Heart right ventricle (tissue), 16 donors: ENCODE measurements at regions not wholly inside any gene's neighbourhood (a gene's known extent, or its start where the extent isn't known, plus 50 kb on each side); places are given as distances from the start of the nearest gene placed in this dataset.

ENCODE experiments used
- ATAC-seq, 8 donors: fragments of 200-7000 bp; cut with Tn5 transposase; one replicate each; pipeline ENCODE4 v1.9.1; 2020; ENCODE audit warnings: mild to moderate bottlenecking in 8 of 8, moderate library complexity in 8 of 8, moderate number of reproducible peaks in 1 of 8
- DNase-seq, 2 donors: peaks; one replicate each; pipeline ENCODE4 v3.0.0-alpha.2; 2020
- H3K27ac ChIP-seq, 10 donors: fragments of 200-600 bp; sonication (generic) in 2 of 10; one replicate each; pipeline versions ENCODE4 v1.5.0 to v1.8.0; 2020 to 2022; ENCODE audit warnings: mild to moderate bottlenecking in 3 of 10
- H3K27me3 ChIP-seq, 7 donors: fragments of 200-600 bp; one replicate each; pipeline ENCODE4 v1.8.0; 2021 to 2022; ENCODE audit warnings: mild to moderate bottlenecking in 2 of 7
- H3K36me3 ChIP-seq, 9 donors: fragments of 200-600 bp; sonication (generic) in 1 of 9; one replicate each; pipeline versions ENCODE4 v1.5.0 to v1.8.0; 2020 to 2022; ENCODE audit warnings: mild to moderate bottlenecking in 2 of 9
- H3K4me1 ChIP-seq, 9 donors: fragments of 200-600 bp; sonication (generic) in 1 of 9; one replicate each; pipeline versions ENCODE4 v1.5.0 to v1.8.0; 2020 to 2022; ENCODE audit warnings: mild to moderate bottlenecking in 4 of 9
- H3K4me3 ChIP-seq, 10 donors: fragments of 200-600 bp; sonication (generic) in 2 of 10; one replicate each; pipeline versions ENCODE4 v1.5.0 to v1.8.0; 2020 to 2022; ENCODE audit warnings: mild to moderate bottlenecking in 7 of 10, moderate library complexity in 2 of 10
- H3K9me3 ChIP-seq, 11 donors: fragments of 200-600 bp in 10 of 11; sonication (generic) in 2 of 11; one replicate each; pipeline versions ENCODE4 v1.5.0 to v1.8.0; 2013 to 2022; ENCODE audit warnings: mild to moderate bottlenecking in 2 of 11, control low read depth in 1 of 11, moderate library complexity in 1 of 11
- CTCF ChIP-seq, 9 donors: fragments of 200-600 bp; sonication (generic) in 2 of 9; IDR thresholded peaks; one replicate each; pipeline versions ENCODE4 v1.5.0 to v1.8.0; 2021 to 2022; ENCODE audit warnings: antibody characterized with exemption in 9 of 9, mild to moderate bottlenecking in 5 of 9, moderate library complexity in 1 of 9
- WGBS, 2 donors: extraction: QIAGEN DNeasy Blood & Tissue Kit; methylation state at CpG; one replicate each; pipeline ENCODE4 v1.1.7; 2013; ENCODE audit warnings: inconsistent platforms in 1 of 2; 5-methylcytosine and 5-hydroxymethylcytosine counted together
- intact Hi-C, 10 donors: fragments of 100-400 bp; cut with DNase I; formaldehyde crosslinking; loops; one replicate each; pipeline versions ENCODE4 v1.11.1 to v1.14.2; 2022
- donor health status: Arrhythmogenic right ventricular cardiomyopathy.
- donor health status: ischemic (EF 13 %, LVEDD 7.1; RV severe dilation, severe dysfunction).
- donor health status: healthy with polysubstance abuse.
- donor health status: DM: no; HTN: yes; CAD: no.
- donor health status: DM: no; HTN: no; CAD: no.
- donor health status: ischemic (EF 25% LVEDD 6.9; RV normal size, moderate dysfunction).
- donor health status: ischemic (EF 25% LVEDD 5.7; RV mildly dilated, moderate dysfunction).
- donor health status: healthy.
- donor health status: DM: yes; HTN: yes; CAD: no.
- donor health status: Ischemic cardiomyopathy.
- donor health status: ischemic (EF 35%, LVEDD 5.7; RV mildly dilated, moderate dysfunction).
- donor health status: nonischemic (EF 11% LVEDD 7.7; RV severe dilation, severe dysfunction).
- donor health status: DM: yes; HTN: yes; CAD: no.
- donor health status: PGD.
- donor health status: ischemic (EF 29% LVEDD 5.4; RV normal size, mild dysfunction).
- donor health status: nonischemic (EF 23%, LVEDD 6.1; RV moderate dilation, normal function).

- DNase-seq = no peak
- Histone ChIP-seq H3K4me3 (no peak overlapping the region), H3K4me1 (peaks cover 0 to 5% (median 0%) of the 10 kb centered on the region in 9 donors), H3K36me3 (no peaks in the 10 kb centered on the region), H3K9me3 (no peaks in the 10 kb centered on the region), H3K27ac (no peak overlapping the region), H3K27me3 (no peaks in the 10 kb centered on the region)
- no peak for TF ChIP-seq CTCF (IDR thresholded peaks at IDR 0.05)
- no peak for ATAC-seq
- 74 to 83% methylated on average over 4 of the region's 4 CpGs for WGBS, 2 donors
- intact Hi-C loops = no loop called here
Observed at GRCh38 chr12:24175929-24176328, 226.5 kb upstream of the SOX5 start.

- H3K27ac ChIP-seq = no peak overlapping the region
- TF ChIP-seq CTCF (IDR thresholded peaks at IDR 0.05) = no peak
- H3K9me3 ChIP-seq = no peaks in the 10 kb centered on the region
- 75 to 82% methylated on average over 2 of the region's 2 CpGs for WGBS, 2 donors
- H3K4me3 ChIP-seq = no peak overlapping the region
- no peaks in the 10 kb centered on the region for H3K27me3 ChIP-seq
- intact Hi-C loops = no loop called here
- peaks cover 0 to 5% (median 0%) of the 10 kb centered on the region in 9 donors for H3K4me1 ChIP-seq
- H3K36me3 ChIP-seq = no peaks in the 10 kb centered on the region
- no peak for ATAC-seq
- DNase-seq = no peak
Observed at GRCh38 chr12:24175284-24175683, 225.8 kb upstream of the SOX5 start.

DNA sequence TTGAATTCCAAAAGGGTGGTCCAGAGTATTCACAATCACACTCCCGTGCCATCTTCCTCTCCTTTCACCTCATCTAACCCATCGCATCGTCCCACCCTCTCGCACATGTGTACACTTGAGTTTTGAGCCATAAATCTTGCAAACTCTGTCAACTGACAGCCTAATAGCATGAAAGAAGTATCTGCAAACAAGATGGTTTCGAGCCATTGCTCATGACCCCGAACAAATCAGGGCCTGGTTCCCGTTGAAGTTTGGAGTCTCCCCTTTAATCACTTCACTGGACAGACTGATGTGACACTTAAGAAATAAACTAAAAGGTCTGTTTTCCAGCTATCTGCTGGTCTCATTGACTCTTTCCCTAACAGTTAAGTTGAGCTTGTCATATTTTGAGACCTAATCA is 223.6 kb upstream of the SOX5 start:
- ATAC-seq = no peak
- intact Hi-C loops = no loop called here
- Histone ChIP-seq H3K4me1 (peaks cover 0 to 5% (median 0%) of the 10 kb centered on the region in 9 donors), H3K27ac (no peak overlapping the region), H3K36me3 (no peaks in the 10 kb centered on the region), H3K4me3 (no peak overlapping the region), H3K9me3 (no peaks in the 10 kb centered on the region), H3K27me3 (no peaks in the 10 kb centered on the region)
- no peak for DNase-seq
- TF ChIP-seq CTCF (IDR thresholded peaks at IDR 0.05) = no peak
- 73 to 75% methylated on average over 7 of the region's 7 CpGs for WGBS, 2 donors

- peaks cover 0 to 5% (median 0%) of the 10 kb centered on the region in 9 donors for H3K4me1 ChIP-seq
- DNase-seq (no peak), ATAC-seq (no peak)
- no peak overlapping the region for H3K27ac ChIP-seq
- TF ChIP-seq CTCF (IDR thresholded peaks at IDR 0.05) = no peak
- H3K9me3 ChIP-seq = no peaks in the 10 kb centered on the region
- H3K36me3 ChIP-seq = no peaks in the 10 kb centered on the region
- intact Hi-C loops = no loop called here
- no peak overlapping the region for H3K4me3 ChIP-seq
- no peaks in the 10 kb centered on the region for H3K27me3 ChIP-seq
Observed at GRCh38 chr12:24172773-24173066, 223.2 kb upstream of the SOX5 start.
